GM12878 (cell line): ENCODE measurements at regions not wholly inside any gene's neighbourhood (a gene's known extent, or its start where the extent isn't known, plus 50 kb on each side); places are given as distances from the start of the nearest gene placed in this dataset.

ENCODE experiments used
- ATAC-seq: fragments of 200-7000 bp; cut with Tn5 transposase; 3 replicates; pipeline ENCODE4 v1.9.1; 2020; ENCODE audit warnings: mild to moderate bottlenecking, moderate library complexity
- BruUV-seq: library from RNA; stranded (reverse); fragments of 400-500 nt; replicated peaks from 2 replicates; lab custom pipeline; 2021; lab: Mats Ljungman, UMichigan
- CTCF ChIA-PET: fragments of 300-600 bp; sonication (Branson Sonifier 250); formaldehyde crosslinking; extraction: SDS; loops from one replicate; lab custom pipeline; 2021; ENCODE audit warnings: inconsistent platforms; lab: Yijun Ruan, JAX
- POLR2A ChIA-PET: fragments of 350-600 bp; formaldehyde crosslinking; extraction: SDS; loops from one replicate; lab custom pipeline; 2021; ENCODE audit warnings: inconsistent platforms; lab: Charles Lee
- RAD21 ChIA-PET: fragments of 300-600 bp; sonication (Branson Sonifier 250); formaldehyde crosslinking; loops from one replicate; lab custom pipeline; 2023; ENCODE audit warnings: antibody characterized with exemption; ENCODE audit not compliant: unreplicated experiment; lab: Charles Lee
- SMC1A ChIA-PET: fragments of 300-600 bp; sonication (Branson Sonifier 250); formaldehyde crosslinking; loops from one replicate; lab custom pipeline; 2023; ENCODE audit not compliant: unreplicated experiment, uncharacterized antibody; lab: Charles Lee
- DNase-seq: peaks from one replicate; pipeline ENCODE4 v3.0.0-alpha.2; 2011; ENCODE audit warnings: low read depth, low spot score
- FAIRE-seq: peaks from 3 replicates; lab custom pipeline; 2011; peaks lifted over from hg19 to GRCh38; lab: Jason Lieb, UNC
- H2AFZ ChIP-seq: 2 replicates; pipeline ENCODE4 v1.6.0; 2011; ENCODE audit warnings: low read depth, low read length, control low read depth; ENCODE audit not compliant: control insufficient read depth
- H3K27ac ChIP-seq: 2 replicates; pipeline ENCODE4 v1.5.1; 2011; ENCODE audit warnings: control low read depth; ENCODE audit not compliant: control insufficient read depth, insufficient read depth
- H3K27me3 ChIP-seq, 2 experiments: replicated peaks in 1 of 2; 2 replicates each; pipeline versions ENCODE4 v1.6.0 to v1.6.1; 2011; ENCODE audit warnings: low read length in 1 of 2; ENCODE audit not compliant: control insufficient read depth in 2 of 2, insufficient read depth in 2 of 2
- H3K36me3 ChIP-seq, 2 experiments: 2 replicates each; pipeline ENCODE4 v1.5.1; 2011; ENCODE audit warnings: low read length in 1 of 2; ENCODE audit not compliant: control insufficient read depth in 2 of 2, insufficient read depth in 2 of 2
- H3K4me1 ChIP-seq: 2 replicates; pipeline ENCODE4 v1.6.1; 2011; ENCODE audit warnings: mild to moderate bottlenecking, low read length, moderate library complexity, mixed read lengths; ENCODE audit not compliant: control insufficient read depth, insufficient read depth
- H3K4me2 ChIP-seq: 2 replicates; pipeline ENCODE4 v1.6.0; 2011; ENCODE audit warnings: control low read depth; ENCODE audit not compliant: control insufficient read depth, insufficient read depth
- H3K4me3 ChIP-seq: fragments of 200-600 bp; sonication (generic); 2 replicates; pipeline ENCODE4 v1.5.1; 2016
- H3K79me2 ChIP-seq: 2 replicates; pipeline ENCODE4 v1.6.0; 2011; ENCODE audit warnings: low read length; ENCODE audit not compliant: control insufficient read depth, insufficient read depth
- H3K9ac ChIP-seq: 2 replicates; pipeline ENCODE4 v1.8.0; 2011; ENCODE audit warnings: low read length, control low read depth, mixed read lengths; ENCODE audit not compliant: control insufficient read depth, insufficient read depth
- H3K9me3 ChIP-seq: replicated peaks from 3 replicates; pipeline ENCODE4 v1.5.1; 2011; ENCODE audit warnings: mild to moderate bottlenecking, low read length; ENCODE audit not compliant: control insufficient read depth, insufficient read depth
- H4K20me1 ChIP-seq: 2 replicates; pipeline ENCODE4 v1.6.0; 2011; ENCODE audit not compliant: control insufficient read depth, insufficient read depth
- CHD4 ChIP-seq: fragments of 200-600 bp; sonication (generic); IDR thresholded peaks from 2 replicates; pipeline ENCODE4 v1.6.1; 2016; ENCODE audit warnings: mild to moderate bottlenecking
- IKZF1 ChIP-seq: fragments of 450-650 bp; conservative IDR thresholded peaks from 2 replicates; pipeline ENCODE4 v1.6.1; 2017; ENCODE audit warnings: antibody characterized with exemption, mild to moderate bottlenecking
- POU2F2 ChIP-seq: IDR thresholded peaks from 3 replicates; pipeline ENCODE4 v1.6.1; 2011; ENCODE audit warnings: low read depth, mild to moderate bottlenecking, low read length, borderline replicate concordance
- RAD51 ChIP-seq: fragments of 450-650 bp; IDR thresholded peaks from 2 replicates; pipeline ENCODE4 v1.6.1; 2016; ENCODE audit warnings: moderate library complexity, mild to moderate bottlenecking, inconsistent platforms
- SMAD5 ChIP-seq: IDR thresholded peaks from 2 replicates; pipeline ENCODE4 v1.6.1; 2016; ENCODE audit warnings: antibody characterized with exemption, low read depth
- ZNF592 ChIP-seq: fragments of 450-650 bp; IDR thresholded peaks from 2 replicates; pipeline ENCODE4 v1.6.1; 2017; ENCODE audit warnings: mild to moderate bottlenecking, moderate library complexity
- WGBS: methylation state at CpG from one replicate; pipeline ENCODE4 v1.1.6; 2016; ENCODE audit warnings: low lambda C conversion rate; ENCODE audit not compliant: insufficient replicate concordance, insufficient coverage; ENCODE audit errors: missing lambda C conversion rate; 5-methylcytosine and 5-hydroxymethylcytosine counted together
- in situ Hi-C: fragments of 300-500 bp; cut with MboI; formaldehyde crosslinking; loops from 9 replicates; pipeline ENCODE4 v1.14.3; 2018; ENCODE audit warnings: mixed read lengths
- intact Hi-C: fragments of 100-400 bp; cut with micrococcal nuclease; formaldehyde crosslinking; loops from one replicate; pipeline ENCODE4 v1.14.2; 2022; ENCODE audit not compliant: unreplicated experiment
- TF ChIP-seq, protein P1 (sequence below), 3 experiments: IDR thresholded peaks in 2 of 3; conservative IDR thresholded peaks in 1 of 3; 2 replicates each; pipeline ENCODE4 v1.5.1; 2011; ENCODE audit warnings: low read depth in 3 of 3, low read length in 3 of 3, mild to moderate bottlenecking in 3 of 3, control low read depth in 2 of 3, moderate library complexity in 2 of 3, inconsistent platforms in 1 of 3, mixed read lengths in 1 of 3; ENCODE audit not compliant: control insufficient read depth in 2 of 3, insufficient read depth in 1 of 3; ENCODE audit errors: extremely low read depth in 1 of 3
- TF ChIP-seq, protein P2 (sequence below): fragments of 450-650 bp; IDR thresholded peaks from 2 replicates; pipeline ENCODE4 v1.6.1; 2017; ENCODE audit warnings: antibody characterized with exemption, mild to moderate bottlenecking, moderate library complexity
- TF ChIP-seq, protein P3 (sequence below): fragments of 450-650 bp; formaldehyde crosslinking; IDR thresholded peaks from 2 replicates; pipeline ENCODE4 v1.4.0; 2020; ENCODE audit warnings: mild to moderate bottlenecking, moderate library complexity

DNA sequence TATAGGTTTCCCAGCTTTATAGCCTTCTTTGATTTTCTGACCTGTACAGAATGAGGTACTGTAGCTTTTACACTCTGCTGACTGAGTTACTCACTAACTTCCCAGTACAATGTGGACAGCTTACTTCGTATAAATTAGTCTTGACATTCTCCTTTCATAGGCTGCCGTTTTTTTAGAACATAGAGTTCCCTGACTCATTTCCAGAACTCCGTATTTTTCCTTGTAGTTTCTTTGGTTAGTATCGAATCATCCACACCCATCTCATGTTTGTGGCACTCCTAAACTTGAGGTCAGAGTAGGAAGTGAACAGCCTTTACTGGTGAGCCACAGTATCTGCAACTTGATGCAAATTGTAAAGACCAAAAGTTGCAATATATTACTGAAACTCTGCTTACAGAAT is 303.9 kb downstream of the SLITRK5 start:
- FAIRE-seq (no peak), ATAC-seq (no peak)
- H3K27me3 ChIP-seq, result no peaks in the 10 kb centered on the region
- H3K4me3 ChIP-seq, result no peak overlapping the region
- in situ Hi-C loops, result no loop called here
- no peaks in the 10 kb centered on the region for H3K79me2 ChIP-seq
- TF ChIP-seq IKZF1, result no peak
- no peak for TF ChIP-seq SMAD5
- TF ChIP-seq, protein P1, sequence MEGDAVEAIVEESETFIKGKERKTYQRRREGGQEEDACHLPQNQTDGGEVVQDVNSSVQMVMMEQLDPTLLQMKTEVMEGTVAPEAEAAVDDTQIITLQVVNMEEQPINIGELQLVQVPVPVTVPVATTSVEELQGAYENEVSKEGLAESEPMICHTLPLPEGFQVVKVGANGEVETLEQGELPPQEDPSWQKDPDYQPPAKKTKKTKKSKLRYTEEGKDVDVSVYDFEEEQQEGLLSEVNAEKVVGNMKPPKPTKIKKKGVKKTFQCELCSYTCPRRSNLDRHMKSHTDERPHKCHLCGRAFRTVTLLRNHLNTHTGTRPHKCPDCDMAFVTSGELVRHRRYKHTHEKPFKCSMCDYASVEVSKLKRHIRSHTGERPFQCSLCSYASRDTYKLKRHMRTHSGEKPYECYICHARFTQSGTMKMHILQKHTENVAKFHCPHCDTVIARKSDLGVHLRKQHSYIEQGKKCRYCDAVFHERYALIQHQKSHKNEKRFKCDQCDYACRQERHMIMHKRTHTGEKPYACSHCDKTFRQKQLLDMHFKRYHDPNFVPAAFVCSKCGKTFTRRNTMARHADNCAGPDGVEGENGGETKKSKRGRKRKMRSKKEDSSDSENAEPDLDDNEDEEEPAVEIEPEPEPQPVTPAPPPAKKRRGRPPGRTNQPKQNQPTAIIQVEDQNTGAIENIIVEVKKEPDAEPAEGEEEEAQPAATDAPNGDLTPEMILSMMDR (IDR thresholded peaks at IDR 0.05 in 2 of 3, conservative IDR thresholded peaks at IDR 0.05 in 1 of 3; ENCODE audit: control insufficient read depth in 2 of 3, extremely low read depth in 1 of 3, insufficient read depth in 1 of 3, low read depth in 3 of 3, low read length in 3 of 3), result no peak
- TF ChIP-seq, protein P2, sequence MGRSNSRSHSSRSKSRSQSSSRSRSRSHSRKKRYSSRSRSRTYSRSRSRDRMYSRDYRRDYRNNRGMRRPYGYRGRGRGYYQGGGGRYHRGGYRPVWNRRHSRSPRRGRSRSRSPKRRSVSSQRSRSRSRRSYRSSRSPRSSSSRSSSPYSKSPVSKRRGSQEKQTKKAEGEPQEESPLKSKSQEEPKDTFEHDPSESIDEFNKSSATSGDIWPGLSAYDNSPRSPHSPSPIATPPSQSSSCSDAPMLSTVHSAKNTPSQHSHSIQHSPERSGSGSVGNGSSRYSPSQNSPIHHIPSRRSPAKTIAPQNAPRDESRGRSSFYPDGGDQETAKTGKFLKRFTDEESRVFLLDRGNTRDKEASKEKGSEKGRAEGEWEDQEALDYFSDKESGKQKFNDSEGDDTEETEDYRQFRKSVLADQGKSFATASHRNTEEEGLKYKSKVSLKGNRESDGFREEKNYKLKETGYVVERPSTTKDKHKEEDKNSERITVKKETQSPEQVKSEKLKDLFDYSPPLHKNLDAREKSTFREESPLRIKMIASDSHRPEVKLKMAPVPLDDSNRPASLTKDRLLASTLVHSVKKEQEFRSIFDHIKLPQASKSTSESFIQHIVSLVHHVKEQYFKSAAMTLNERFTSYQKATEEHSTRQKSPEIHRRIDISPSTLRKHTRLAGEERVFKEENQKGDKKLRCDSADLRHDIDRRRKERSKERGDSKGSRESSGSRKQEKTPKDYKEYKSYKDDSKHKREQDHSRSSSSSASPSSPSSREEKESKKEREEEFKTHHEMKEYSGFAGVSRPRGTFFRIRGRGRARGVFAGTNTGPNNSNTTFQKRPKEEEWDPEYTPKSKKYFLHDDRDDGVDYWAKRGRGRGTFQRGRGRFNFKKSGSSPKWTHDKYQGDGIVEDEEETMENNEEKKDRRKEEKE, result no peak
- TF ChIP-seq RAD51, result no peak
- TF ChIP-seq, protein P3, sequence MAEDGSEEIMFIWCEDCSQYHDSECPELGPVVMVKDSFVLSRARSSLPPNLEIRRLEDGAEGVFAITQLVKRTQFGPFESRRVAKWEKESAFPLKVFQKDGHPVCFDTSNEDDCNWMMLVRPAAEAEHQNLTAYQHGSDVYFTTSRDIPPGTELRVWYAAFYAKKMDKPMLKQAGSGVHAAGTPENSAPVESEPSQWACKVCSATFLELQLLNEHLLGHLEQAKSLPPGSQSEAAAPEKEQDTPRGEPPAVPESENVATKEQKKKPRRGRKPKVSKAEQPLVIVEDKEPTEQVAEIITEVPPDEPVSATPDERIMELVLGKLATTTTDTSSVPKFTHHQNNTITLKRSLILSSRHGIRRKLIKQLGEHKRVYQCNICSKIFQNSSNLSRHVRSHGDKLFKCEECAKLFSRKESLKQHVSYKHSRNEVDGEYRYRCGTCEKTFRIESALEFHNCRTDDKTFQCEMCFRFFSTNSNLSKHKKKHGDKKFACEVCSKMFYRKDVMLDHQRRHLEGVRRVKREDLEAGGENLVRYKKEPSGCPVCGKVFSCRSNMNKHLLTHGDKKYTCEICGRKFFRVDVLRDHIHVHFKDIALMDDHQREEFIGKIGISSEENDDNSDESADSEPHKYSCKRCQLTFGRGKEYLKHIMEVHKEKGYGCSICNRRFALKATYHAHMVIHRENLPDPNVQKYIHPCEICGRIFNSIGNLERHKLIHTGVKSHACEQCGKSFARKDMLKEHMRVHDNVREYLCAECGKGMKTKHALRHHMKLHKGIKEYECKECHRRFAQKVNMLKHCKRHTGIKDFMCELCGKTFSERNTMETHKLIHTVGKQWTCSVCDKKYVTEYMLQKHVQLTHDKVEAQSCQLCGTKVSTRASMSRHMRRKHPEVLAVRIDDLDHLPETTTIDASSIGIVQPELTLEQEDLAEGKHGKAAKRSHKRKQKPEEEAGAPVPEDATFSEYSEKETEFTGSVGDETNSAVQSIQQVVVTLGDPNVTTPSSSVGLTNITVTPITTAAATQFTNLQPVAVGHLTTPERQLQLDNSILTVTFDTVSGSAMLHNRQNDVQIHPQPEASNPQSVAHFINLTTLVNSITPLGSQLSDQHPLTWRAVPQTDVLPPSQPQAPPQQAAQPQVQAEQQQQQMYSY (CRISPR knock-in tag), result no peak
- no peak for TF ChIP-seq CHD4
- no peak for TF ChIP-seq ZNF592
- TF ChIP-seq POU2F2, result no peak
- TF ChIP-seq, all 136 proteins: peak for 0
- Histone ChIP-seq H3K4me2 (no peak overlapping the region), H3K9me3 (no peaks in the 10 kb centered on the region), H2AFZ (no peak overlapping the region), H3K36me3 (no peaks in the 10 kb centered on the region), H3K9ac (no peak overlapping the region), H3K27ac (no peak overlapping the region), H3K4me1 (no peaks in the 10 kb centered on the region), H4K20me1 (no peaks in the 10 kb centered on the region)
- ChIA-PET RAD21 (interaction anchor here (0.8 kb wide), 1 partner anchor 14 kb away, joined by 3 read pairs; no protein-coding TSS in a partner anchor), SMC1A (interaction anchor here (1.8 kb wide), 1 partner anchor 14 kb away, joined by 5 read pairs; no protein-coding TSS in a partner anchor), POLR2A (no interaction called here), CTCF (no interaction called here)
- no TSS peak for BruUV-seq
- DNase-seq, result no peak
- WGBS, result 1% methylated on average over 4 of the region's 4 CpGs
- intact Hi-C loops, result no loop called here
